LNCAP (cell line): ENCODE measurements at regions not wholly inside any gene's neighbourhood (a gene's known extent, or its start where the extent isn't known, plus 50 kb on each side); places are given as distances from the start of the nearest gene placed in this dataset.

Experiments used
- CTCF ChIP-seq: fragments of 450-650 bp; IDR thresholded peaks from 2 replicates; pipeline ENCODE4 v1.5.1; 2017; ENCODE audit warnings: mild to moderate bottlenecking

- no peak for TF ChIP-seq CTCF
Measured at GRCh38 chr13:97660594-97661260, 226.8 kb downstream of the RAP2A start.

GRCh38 chr13:97686594-97686993 lies 252.6 kb downstream of the RAP2A start:
- no peak for TF ChIP-seq CTCF

- TF ChIP-seq CTCF, result no peak
Measured at GRCh38 chr13:97692628-97693027, 258.7 kb downstream of the RAP2A start.

GRCh38 chr13:97695684-97696083 lies 257.8 kb upstream of the IPO5 start:
- TF ChIP-seq CTCF, result no peak

- TF ChIP-seq CTCF, result no peak
Measured at GRCh38 chr13:97696921-97697320, 256.6 kb upstream of the IPO5 start.

- TF ChIP-seq CTCF, result no peak
Measured at GRCh38 chr13:97700306-97700848, 253.1 kb upstream of the IPO5 start.

- TF ChIP-seq CTCF, result no peak
Measured at GRCh38 chr13:97702614-97703013, 250.9 kb upstream of the IPO5 start.

GRCh38 chr13:97710797-97711196 lies 242.7 kb upstream of the IPO5 start:
- no peak for TF ChIP-seq CTCF
